Activated T-cell treated with anti-CD3 and anti-CD28 coated beads, Interleukin-2, amount 50 U/mL, for 48 hours (primary cell): ENCODE measurements at regions not wholly inside any gene's neighbourhood (a gene's known extent, or its start where the extent isn't known, plus 50 kb on each side); places are given as distances from the start of the nearest gene placed in this dataset.
"Not testable (repeated sequence)": the region's sequence is repeated elsewhere in the genome, so short reads cannot be mapped to it uniquely, and the experiment has no call there.

Source experiments
- DNase-seq, 2 experiments: peaks; one replicate each; pipeline ENCODE4 v3.0.0-alpha.2; 2020

GRCh38 chr10:128566361-128566968 is 440.2 kb upstream of the MKI67 start:
- no peak for DNase-seq

DNA sequence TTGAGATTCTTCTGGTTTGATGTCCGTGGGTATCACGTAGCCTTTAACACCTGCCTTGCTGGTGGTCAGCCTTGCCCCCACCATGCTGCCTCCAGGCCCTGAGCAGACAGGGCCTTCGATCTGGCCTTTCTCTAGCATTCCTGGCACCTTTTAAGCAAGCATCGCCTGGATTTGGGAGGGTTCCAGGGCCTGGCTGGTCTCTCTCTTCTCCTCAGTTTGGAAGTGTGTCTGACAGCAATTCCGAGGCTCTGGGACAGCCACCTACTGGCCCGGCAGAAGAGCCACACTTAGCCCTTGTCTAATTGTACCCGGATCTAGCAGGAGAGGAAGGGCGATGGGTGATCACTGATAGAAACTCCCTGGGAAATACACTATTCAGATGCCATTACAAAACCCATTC is 441.3 kb upstream of the MKI67 start:
- DNase-seq: no peak

DNA sequence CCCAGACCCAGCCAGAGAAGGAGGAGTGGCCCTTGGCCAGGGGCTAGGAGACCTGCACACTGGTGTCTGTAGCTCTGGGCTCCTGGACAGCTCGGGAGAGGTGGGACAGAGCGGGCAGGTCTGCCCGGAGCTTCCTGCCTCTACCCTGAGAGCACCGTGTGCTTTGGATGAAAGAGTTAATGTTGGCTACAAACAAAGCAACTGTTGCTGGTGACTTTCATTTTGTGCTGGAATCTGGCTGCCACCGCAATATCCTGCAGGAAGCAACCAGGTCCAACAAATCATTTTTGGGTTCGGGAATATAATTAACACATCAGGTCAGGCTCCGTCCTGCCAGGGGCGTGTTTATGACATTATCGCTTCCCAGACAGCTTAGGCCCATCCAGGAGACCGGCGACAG is 441.8 kb upstream of the MKI67 start:
- no peak for DNase-seq

GRCh38 chr10:128568491-128568890 is 442.3 kb upstream of the MKI67 start:
- no peak for DNase-seq

DNA sequence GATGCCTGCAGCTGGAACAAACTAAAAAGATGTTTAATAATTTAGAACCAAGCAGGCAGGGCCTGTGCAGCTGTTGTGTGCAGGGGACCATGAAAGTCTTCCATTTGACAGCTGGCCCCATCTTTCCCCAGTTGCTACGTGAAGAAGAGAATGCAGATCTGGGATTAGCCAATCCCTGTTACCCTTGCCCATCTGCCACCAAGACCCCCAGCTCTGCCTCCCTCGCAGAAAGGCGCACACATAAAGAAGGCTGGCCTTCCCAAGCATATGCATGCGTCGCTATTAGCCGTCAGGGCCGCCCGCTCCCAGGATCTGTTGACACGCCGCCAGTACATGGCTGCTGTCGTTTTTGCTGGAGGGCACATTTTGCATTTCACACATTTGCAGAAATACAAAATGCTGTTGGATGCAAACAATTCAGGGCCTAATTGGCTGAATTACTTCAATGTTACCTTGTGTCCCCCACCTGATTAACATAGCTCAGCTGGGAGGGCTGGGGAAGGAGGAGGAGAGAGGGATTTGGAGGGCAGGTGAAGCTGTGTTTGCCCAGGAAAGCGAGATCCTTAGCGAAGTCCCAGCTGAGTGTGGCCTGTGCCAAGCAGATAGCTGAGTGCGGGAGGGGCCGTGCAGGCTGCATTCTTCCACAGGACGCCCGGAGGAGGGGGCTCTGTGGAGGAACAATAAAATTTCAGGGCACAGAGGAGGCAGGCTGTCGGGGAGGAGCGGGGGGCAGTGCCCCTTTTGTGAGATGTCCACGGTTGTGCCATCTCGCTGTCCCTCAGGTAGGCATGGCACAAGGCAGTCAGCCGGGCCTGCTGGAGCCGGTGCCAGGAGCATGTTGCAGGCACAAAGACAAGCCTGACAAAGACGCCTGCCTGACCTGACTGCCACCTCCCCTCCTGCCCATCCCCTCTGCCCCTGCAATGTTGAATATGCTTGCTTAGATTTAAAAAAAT is 443.0 kb upstream of the MKI67 start:
- no peak for DNase-seq

DNA sequence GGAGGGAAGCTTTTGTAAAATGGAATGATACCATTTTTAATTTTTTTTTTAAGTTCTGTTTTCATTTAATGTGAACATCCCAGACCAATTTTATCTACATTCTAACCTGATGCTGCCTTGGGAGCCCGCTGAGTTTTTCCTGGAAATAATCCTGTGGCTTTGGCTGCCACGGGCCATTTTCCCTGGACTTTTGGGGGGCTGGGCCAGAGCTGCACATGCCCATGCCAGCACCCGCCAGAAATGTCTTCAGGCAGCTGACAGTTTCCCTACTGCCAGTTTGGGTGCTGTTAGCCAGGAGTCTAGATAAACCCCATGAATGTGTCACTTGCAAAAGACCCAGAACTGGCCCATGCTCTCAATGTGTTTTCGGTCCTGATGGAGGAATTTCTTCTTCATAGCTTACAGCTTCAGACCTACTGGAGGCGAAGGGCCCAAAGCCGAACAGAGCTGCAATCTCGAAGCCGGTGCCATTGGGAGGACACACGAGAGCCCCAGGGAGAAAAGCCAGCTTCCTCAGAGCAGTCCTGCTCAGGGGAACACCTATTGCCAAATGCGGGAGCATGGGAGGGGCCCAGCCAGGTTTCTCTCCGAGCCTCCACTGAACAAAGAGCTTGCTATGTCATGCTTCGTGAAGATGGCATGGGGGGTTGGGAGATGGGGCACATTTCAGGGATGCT is 444.2 kb upstream of the MKI67 start:
- DNase-seq: no peak

DNA sequence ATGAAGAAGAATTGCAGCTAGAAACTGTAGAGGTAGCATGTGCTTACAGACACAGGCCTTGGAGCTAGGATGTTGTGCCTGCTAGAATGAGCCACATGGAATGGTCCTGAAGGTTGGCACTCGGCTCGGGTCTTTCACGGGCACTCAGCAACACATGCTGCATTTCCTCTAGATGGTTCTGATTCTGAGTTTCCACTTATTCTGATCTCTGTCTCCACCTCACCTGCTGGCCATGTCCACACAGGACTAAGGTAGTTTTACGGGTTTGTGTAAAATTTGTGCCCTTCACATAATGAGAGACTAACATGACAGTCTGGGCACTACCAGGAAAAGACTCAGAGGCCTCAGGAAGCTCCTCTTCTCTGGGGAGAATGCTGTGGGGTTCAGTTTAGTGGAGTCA is 444.8 kb upstream of the MKI67 start:
- no peak for DNase-seq

GRCh38 chr10:128571745-128572144 is 445.5 kb upstream of the MKI67 start:
- no peak for DNase-seq

DNA sequence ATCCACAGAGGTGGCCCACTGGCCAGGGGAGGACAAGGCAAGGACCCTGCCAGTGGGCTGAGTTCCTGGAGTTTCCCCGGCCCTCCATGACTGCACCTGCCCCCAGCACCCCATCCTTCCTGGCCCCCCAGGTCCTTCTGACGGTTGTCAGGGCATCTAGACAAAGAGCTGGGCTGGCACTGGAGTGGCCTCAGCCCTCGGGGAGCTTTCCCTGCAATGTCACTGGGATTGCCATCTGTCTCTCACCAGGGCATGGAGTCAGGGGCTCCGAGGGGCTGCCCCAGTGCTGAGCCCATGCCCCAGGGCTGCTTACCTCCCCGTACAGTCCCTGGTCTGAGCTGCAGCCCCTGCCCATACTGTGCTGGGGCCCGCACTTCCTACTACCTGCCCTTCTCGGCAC is 446.5 kb upstream of the MKI67 start:
- DNase-seq: no peak

GRCh38 chr10:128573281-128573845 is 447.1 kb upstream of the MKI67 start:
- DNase-seq: no peak

DNA sequence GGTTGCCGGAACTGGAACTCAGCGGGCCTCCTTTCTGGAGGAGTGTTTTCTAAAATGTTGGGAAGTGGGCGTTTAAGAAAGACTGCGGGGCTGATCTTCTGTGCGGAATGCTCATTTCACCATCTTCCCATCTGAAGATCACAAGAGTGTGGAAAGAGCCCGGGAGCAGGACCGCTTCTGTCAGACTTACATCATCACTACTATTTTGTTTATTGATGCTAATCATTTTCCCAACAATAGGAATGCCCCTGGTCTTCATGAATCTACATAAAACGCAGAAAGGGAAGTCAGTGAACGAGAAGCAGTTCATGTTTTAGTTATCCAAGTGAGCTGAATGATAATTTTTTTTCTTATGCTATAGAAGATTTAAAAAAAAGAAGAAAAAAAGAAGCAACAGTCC is 447.8 kb upstream of the MKI67 start:
- DNase-seq: no peak

- no peak for DNase-seq
Observed at GRCh38 chr10:128574581-128575210, 448.5 kb upstream of the MKI67 start.

DNA sequence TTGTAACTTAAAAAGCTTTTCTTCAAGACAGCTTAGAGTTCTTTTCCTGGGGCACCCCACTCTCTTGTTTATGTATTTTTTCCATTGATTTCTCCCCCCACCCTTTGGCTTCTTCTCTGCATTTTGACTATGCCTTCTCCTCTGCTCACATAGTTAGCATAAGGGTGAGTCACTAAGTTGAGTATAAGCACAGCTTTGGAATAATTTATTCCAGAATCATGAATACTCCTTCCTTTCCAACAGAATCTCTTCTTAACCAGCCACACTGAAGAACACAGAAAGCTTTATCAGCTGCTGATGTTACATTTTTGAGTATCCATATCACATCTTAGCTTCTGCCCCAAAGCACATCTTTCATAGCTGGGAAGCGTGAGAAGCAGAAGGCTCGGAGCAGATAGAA is 449.5 kb upstream of the MKI67 start:
- no peak for DNase-seq

- no peak for DNase-seq
Observed at GRCh38 chr10:128576336-128576735, 450.1 kb upstream of the MKI67 start.

- DNase-seq: no peak
Observed at GRCh38 chr10:128576943-128577670, 450.9 kb upstream of the MKI67 start.

- DNase-seq: no peak
Observed at GRCh38 chr10:128577958-128578750, 451.9 kb upstream of the MKI67 start.

- no peak for DNase-seq
Observed at GRCh38 chr10:128578766-128579165, 452.5 kb upstream of the MKI67 start.

GRCh38 chr10:128579280-128579865 is 453.1 kb upstream of the MKI67 start:
- DNase-seq: no peak

- DNase-seq: no peak
Observed at GRCh38 chr10:128579901-128580300, 453.7 kb upstream of the MKI67 start.

- not testable (repeated sequence) for DNase-seq
Observed at GRCh38 chr10:128583125-128583524, 456.9 kb upstream of the MKI67 start.

- not testable (repeated sequence) for DNase-seq
Observed at GRCh38 chr10:128586599-128586998, 460.4 kb upstream of the MKI67 start.
